Mesothelial cell of epicardium (in vitro differentiated cells): ENCODE measurements at regions not wholly inside any gene's neighbourhood (a gene's known extent, or its start where the extent isn't known, plus 50 kb on each side); places are given as distances from the start of the nearest gene placed in this dataset.

Experiments
- DNase-seq, 2 experiments: peaks; one replicate each; pipeline ENCODE4 v3.0.0; 2021; ENCODE audit warnings: low spot score in 2 of 2; ENCODE audit not compliant: unreplicated experiment in 2 of 2
- H3K27ac Mint-ChIP-seq: 2 replicates; pipeline ENCODE4 v1.8.0; 2021; ENCODE audit warnings: mixed read lengths
- H3K27me3 Mint-ChIP-seq: 2 replicates; pipeline ENCODE4 v1.8.0; 2021; ENCODE audit warnings: low read depth, mixed read lengths
- H3K36me3 Mint-ChIP-seq: 2 replicates; pipeline ENCODE4 v1.8.0; 2021; ENCODE audit warnings: mixed read lengths
- H3K4me1 Mint-ChIP-seq: 2 replicates; pipeline ENCODE4 v1.8.0; 2021; ENCODE audit warnings: mixed read lengths
- H3K4me3 Mint-ChIP-seq: 2 replicates; pipeline ENCODE4 v1.8.0; 2021; ENCODE audit warnings: mild to moderate bottlenecking, moderate library complexity, mixed read lengths
- H3K9me3 Mint-ChIP-seq: 2 replicates; pipeline ENCODE4 v1.8.0; 2021; ENCODE audit warnings: mixed read lengths
- CTCF ChIP-seq: fragments of 200-600 bp; sonication (generic); IDR thresholded peaks from one replicate; pipeline ENCODE4 v1.5.0; 2021; ENCODE audit warnings: antibody characterized with exemption; ENCODE audit not compliant: unreplicated experiment

- Mint-ChIP-seq H3K4me1 (no peaks in the 10 kb centered on the region), H3K27ac (no peak overlapping the region), H3K9me3 (no peaks in the 10 kb centered on the region), H3K27me3 (peaks cover 97% of the 10 kb centered on the region), H3K36me3 (no peaks in the 10 kb centered on the region), H3K4me3 (no peak overlapping the region)
- TF ChIP-seq CTCF = no peak
- no peak for DNase-seq
Observed at GRCh38 chr13:111535523-111535811, 215.0 kb downstream of the TEX29 start.

- Mint-ChIP-seq H3K4me1 (no peaks in the 10 kb centered on the region), H3K27ac (no peak overlapping the region), H3K4me3 (no peak overlapping the region), H3K36me3 (no peaks in the 10 kb centered on the region), H3K27me3 (peaks cover 97% of the 10 kb centered on the region), H3K9me3 (no peaks in the 10 kb centered on the region)
- DNase-seq = no peak
- TF ChIP-seq CTCF = no peak
Observed at GRCh38 chr13:111536075-111536642, 215.7 kb downstream of the TEX29 start.

- no peak for DNase-seq
- Mint-ChIP-seq H3K4me1 (no peaks in the 10 kb centered on the region), H3K27me3 (peaks cover 94% of the 10 kb centered on the region), H3K36me3 (no peaks in the 10 kb centered on the region), H3K9me3 (no peaks in the 10 kb centered on the region), H3K4me3 (no peak overlapping the region), H3K27ac (no peak overlapping the region)
- no peak for TF ChIP-seq CTCF
Observed at GRCh38 chr13:111537115-111537728, 216.8 kb downstream of the TEX29 start.

- H3K4me3 Mint-ChIP-seq = no peak overlapping the region
- H3K27ac Mint-ChIP-seq = no peak overlapping the region
- H3K9me3 Mint-ChIP-seq = no peaks in the 10 kb centered on the region
- H3K27me3 Mint-ChIP-seq = peaks cover 91% of the 10 kb centered on the region
- no peak for TF ChIP-seq CTCF
- H3K4me1 Mint-ChIP-seq = no peaks in the 10 kb centered on the region
- no peak for DNase-seq
- H3K36me3 Mint-ChIP-seq = no peaks in the 10 kb centered on the region
Observed at GRCh38 chr13:111537843-111538499, 217.5 kb downstream of the TEX29 start.

GRCh38 chr13:111539252-111539651, 218.8 kb downstream of the TEX29 start:
- H3K27me3 Mint-ChIP-seq = peaks cover 78% of the 10 kb centered on the region
- no peak overlapping the region for H3K27ac Mint-ChIP-seq

More at GRCh38 chr13:111539252-111539651, 218.8 kb downstream of the TEX29 start:
- no peak for DNase-seq
- TF ChIP-seq CTCF = no peak
- H3K36me3 Mint-ChIP-seq = no peaks in the 10 kb centered on the region
- H3K4me3 Mint-ChIP-seq = no peak overlapping the region
- no peaks in the 10 kb centered on the region for H3K4me1 Mint-ChIP-seq
- no peaks in the 10 kb centered on the region for H3K9me3 Mint-ChIP-seq
